Caco-2 (cell line): ENCODE measurements at regions not wholly inside any gene's neighbourhood (a gene's known extent, or its start where the extent isn't known, plus 50 kb on each side); places are given as distances from the start of the nearest gene placed in this dataset.

Experiments
- BruUV-seq: library from RNA; stranded (reverse); fragments of 400-500 nt; replicated peaks from 2 replicates; lab custom pipeline; 2021; lab: Mats Ljungman, UMichigan
- CTCF ChIA-PET: fragments of 300-600 bp; sonication (Branson Sonifier 250); formaldehyde crosslinking; loops from one replicate; lab custom pipeline; 2022; ENCODE audit warnings: antibody characterized with exemption; lab: Charles Lee
- POLR2A ChIA-PET: fragments of 300-600 bp; sonication (Branson Sonifier 250); formaldehyde crosslinking; loops from one replicate; lab custom pipeline; 2022; ENCODE audit warnings: antibody characterized with exemption; lab: Charles Lee
- DNase-seq, 2 experiments: peaks; one replicate each; pipeline versions ENCODE4 v3.0.0 to v3.0.0-alpha.2; 2020 to 2022
- H3K27me3 ChIP-seq: replicated peaks from 2 replicates; pipeline ENCODE4 v1.6.0; 2011; ENCODE audit warnings: low read length; ENCODE audit not compliant: control insufficient read depth, insufficient read depth
- H3K36me3 ChIP-seq: 2 replicates; pipeline ENCODE4 v1.5.1; 2011; ENCODE audit warnings: low read length; ENCODE audit not compliant: control insufficient read depth, insufficient read depth
- H3K4me1 ChIP-seq: fragments of 250-450 bp; sonication (Bioruptor Pico); 2 replicates; pipeline ENCODE4 v1.5.1; 2020; ENCODE audit warnings: mild to moderate bottlenecking
- H3K4me3 ChIP-seq: 2 replicates; pipeline ENCODE4 v1.5.1; 2011; ENCODE audit warnings: low read depth, mild to moderate bottlenecking, control low read depth, low read length
- H3K9me3 ChIP-seq: fragments of 250-450 bp; sonication (Bioruptor Pico); 2 replicates; pipeline ENCODE4 v1.5.1; 2020; ENCODE audit warnings: mild to moderate bottlenecking, moderate library complexity
- H3K27ac Mint-ChIP-seq: one replicate; pipeline ENCODE4 v1.8.0; 2022; ENCODE audit warnings: mixed read lengths; ENCODE audit not compliant: unreplicated experiment
- H3K27me3 Mint-ChIP-seq: one replicate; pipeline ENCODE4 v1.8.0; 2022; ENCODE audit warnings: mixed read lengths; ENCODE audit not compliant: insufficient read depth, unreplicated experiment
- H3K36me3 Mint-ChIP-seq: one replicate; pipeline ENCODE4 v1.8.0; 2022; ENCODE audit warnings: mild to moderate bottlenecking, mixed read lengths; ENCODE audit not compliant: insufficient read depth, unreplicated experiment
- H3K4me1 Mint-ChIP-seq: one replicate; pipeline ENCODE4 v1.8.0; 2022; ENCODE audit warnings: low read depth, mixed read lengths; ENCODE audit not compliant: unreplicated experiment
- H3K4me3 Mint-ChIP-seq: one replicate; pipeline ENCODE4 v1.8.0; 2022; ENCODE audit warnings: mild to moderate bottlenecking, moderate library complexity, mixed read lengths; ENCODE audit not compliant: unreplicated experiment
- H3K9me3 Mint-ChIP-seq: one replicate; pipeline ENCODE4 v1.8.0; 2022; ENCODE audit warnings: mixed read lengths; ENCODE audit not compliant: unreplicated experiment
- intact Hi-C: fragments of 100-400 bp; cut with micrococcal nuclease; formaldehyde crosslinking; loops from one replicate; pipeline ENCODE4 v1.10.0; 2022; ENCODE audit not compliant: unreplicated experiment
- TF ChIP-seq, protein P1 (sequence below), 2 experiments: fragments of 200-600 bp in 1 of 2; IDR thresholded peaks; 1 replicate in 1 of 2; 2 replicates in 1 of 2; pipeline versions ENCODE4 v1.5.1 to v1.8.0; 2011 to 2022; ENCODE audit warnings: antibody characterized with exemption in 1 of 2, control low read depth in 1 of 2, inconsistent platforms in 1 of 2, low read depth in 1 of 2, low read length in 1 of 2, mild to moderate bottlenecking in 1 of 2, moderate library complexity in 1 of 2; ENCODE audit not compliant: insufficient read depth in 1 of 2, severe bottlenecking in 1 of 2, unreplicated experiment in 1 of 2

DNA sequence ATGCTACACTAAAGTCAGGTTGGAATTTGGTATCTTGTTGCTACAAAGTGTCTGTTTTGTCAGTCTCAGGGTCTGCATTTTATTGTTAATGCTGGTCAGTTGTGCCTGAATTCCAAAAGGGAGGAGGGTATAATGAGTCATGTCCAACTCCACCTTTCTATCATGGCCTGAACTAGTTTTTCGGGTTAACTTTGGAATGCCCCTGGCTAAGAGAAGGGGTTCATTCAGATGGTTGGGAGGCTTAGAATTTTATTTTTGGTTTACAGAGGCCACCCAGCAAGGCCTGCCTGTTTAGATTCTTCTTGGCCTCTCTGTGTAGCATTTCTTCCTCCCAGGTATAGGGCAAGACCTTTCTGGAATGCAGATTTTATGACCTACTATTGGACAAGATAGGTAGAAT lies 93.2 kb downstream of the SKIDA1 start:
- POLR2A ChIA-PET, result interaction anchor here (0.7 kb wide), 1 partner anchor 33 kb away, joined by 3 read pairs; no protein-coding TSS in a partner anchor

DNA sequence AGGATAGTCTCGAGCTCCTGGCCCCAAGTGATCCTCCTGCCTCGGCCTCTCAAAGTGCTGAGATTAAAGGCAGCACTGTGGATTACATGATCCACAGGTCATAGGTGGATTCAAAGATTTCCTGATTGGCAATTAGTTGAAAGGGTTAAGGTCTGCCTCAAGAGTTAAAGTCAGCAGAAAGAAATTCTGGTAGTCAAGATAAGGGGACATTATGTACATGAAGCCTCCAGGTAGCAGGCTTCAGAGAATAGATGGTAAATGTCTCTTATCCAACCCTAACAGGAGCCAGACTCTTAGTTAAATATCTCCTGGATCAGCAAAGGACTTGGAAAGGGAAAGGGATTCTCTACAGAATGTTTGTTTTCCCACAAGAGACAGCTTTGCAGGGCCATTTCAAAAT lies 93.7 kb downstream of the SKIDA1 start:
- Histone ChIP-seq H3K4me3 (no peak overlapping the region), H3K36me3 (no peaks in the 10 kb centered on the region), H3K4me1 (peaks cover 59% of the 10 kb centered on the region), H3K27me3 (no peaks in the 10 kb centered on the region), H3K9me3 (0 out of 2 replicates have a peak, but pooled peaks cover 10% of the 10 kb centered on the region)
- DNase-seq, result peak in 1 of 2 experiments; percentile 30
- CTCF ChIA-PET, result interaction anchor here (1.0 kb wide), 1 partner anchor 44 kb away, joined by 3 read pairs; no protein-coding TSS in a partner anchor
- peaks cover 30% of the 10 kb centered on the region for H3K36me3 Mint-ChIP-seq
- H3K27me3 Mint-ChIP-seq, result no peaks in the 10 kb centered on the region
- TF ChIP-seq, protein P1, sequence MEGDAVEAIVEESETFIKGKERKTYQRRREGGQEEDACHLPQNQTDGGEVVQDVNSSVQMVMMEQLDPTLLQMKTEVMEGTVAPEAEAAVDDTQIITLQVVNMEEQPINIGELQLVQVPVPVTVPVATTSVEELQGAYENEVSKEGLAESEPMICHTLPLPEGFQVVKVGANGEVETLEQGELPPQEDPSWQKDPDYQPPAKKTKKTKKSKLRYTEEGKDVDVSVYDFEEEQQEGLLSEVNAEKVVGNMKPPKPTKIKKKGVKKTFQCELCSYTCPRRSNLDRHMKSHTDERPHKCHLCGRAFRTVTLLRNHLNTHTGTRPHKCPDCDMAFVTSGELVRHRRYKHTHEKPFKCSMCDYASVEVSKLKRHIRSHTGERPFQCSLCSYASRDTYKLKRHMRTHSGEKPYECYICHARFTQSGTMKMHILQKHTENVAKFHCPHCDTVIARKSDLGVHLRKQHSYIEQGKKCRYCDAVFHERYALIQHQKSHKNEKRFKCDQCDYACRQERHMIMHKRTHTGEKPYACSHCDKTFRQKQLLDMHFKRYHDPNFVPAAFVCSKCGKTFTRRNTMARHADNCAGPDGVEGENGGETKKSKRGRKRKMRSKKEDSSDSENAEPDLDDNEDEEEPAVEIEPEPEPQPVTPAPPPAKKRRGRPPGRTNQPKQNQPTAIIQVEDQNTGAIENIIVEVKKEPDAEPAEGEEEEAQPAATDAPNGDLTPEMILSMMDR (IDR thresholded peaks at IDR 0.05; ENCODE audit: insufficient read depth in 1 of 2, low read depth in 1 of 2, low read length in 1 of 2, severe bottlenecking in 1 of 2, unreplicated experiment in 1 of 2), result no peak
- POLR2A ChIA-PET, result interaction anchor here (0.7 kb wide), 1 partner anchor 32 kb away, joined by 3 read pairs; no protein-coding TSS in a partner anchor
- intact Hi-C loops, result loop anchor here (1.0 to 5.0 kb wide), 4 partner anchors 32 to 139 kb away; no protein-coding TSS in a partner anchor
- BruUV-seq, result no TSS peak
- H3K4me3 Mint-ChIP-seq, result no peak overlapping the region
- H3K4me1 Mint-ChIP-seq, result peaks cover 50% of the 10 kb centered on the region
- H3K27ac Mint-ChIP-seq, result peak overlapping the region; percentile 65
- H3K9me3 Mint-ChIP-seq, result peaks cover 10% of the 10 kb centered on the region

More for the DNA sequence above, 93.2 kb downstream of the SKIDA1 start:
- Histone ChIP-seq H3K9me3 (0 out of 2 replicates have a peak, but pooled peaks cover 10% of the 10 kb centered on the region), H3K4me3 (no peak overlapping the region), H3K4me1 (peaks cover 54% of the 10 kb centered on the region), H3K27me3 (no peaks in the 10 kb centered on the region), H3K36me3 (no peaks in the 10 kb centered on the region)
- CTCF ChIA-PET, result interaction anchor here (1.0 kb wide), 1 partner anchor 43 kb away, joined by 3 read pairs; no protein-coding TSS in a partner anchor
- TF ChIP-seq, protein P1 (IDR thresholded peaks at IDR 0.05; ENCODE audit: insufficient read depth in 1 of 2, low read depth in 1 of 2, low read length in 1 of 2, severe bottlenecking in 1 of 2, unreplicated experiment in 1 of 2), result no peak
- peak overlapping the region; percentile 8 for H3K4me3 Mint-ChIP-seq
- H3K9me3 Mint-ChIP-seq, result peaks cover 10% of the 10 kb centered on the region
- H3K27me3 Mint-ChIP-seq, result no peaks in the 10 kb centered on the region
- peaks cover 30% of the 10 kb centered on the region for H3K36me3 Mint-ChIP-seq
- BruUV-seq, result TSS peak; percentile 47
- peaks cover 47% of the 10 kb centered on the region for H3K4me1 Mint-ChIP-seq
- DNase-seq, result peak; percentile 58 to 69
- intact Hi-C loops, result loop anchor here (1.0 to 5.0 kb wide), 4 partner anchors 33 to 140 kb away; no protein-coding TSS in a partner anchor
- H3K27ac Mint-ChIP-seq, result peak overlapping the region; percentile 65

DNA sequence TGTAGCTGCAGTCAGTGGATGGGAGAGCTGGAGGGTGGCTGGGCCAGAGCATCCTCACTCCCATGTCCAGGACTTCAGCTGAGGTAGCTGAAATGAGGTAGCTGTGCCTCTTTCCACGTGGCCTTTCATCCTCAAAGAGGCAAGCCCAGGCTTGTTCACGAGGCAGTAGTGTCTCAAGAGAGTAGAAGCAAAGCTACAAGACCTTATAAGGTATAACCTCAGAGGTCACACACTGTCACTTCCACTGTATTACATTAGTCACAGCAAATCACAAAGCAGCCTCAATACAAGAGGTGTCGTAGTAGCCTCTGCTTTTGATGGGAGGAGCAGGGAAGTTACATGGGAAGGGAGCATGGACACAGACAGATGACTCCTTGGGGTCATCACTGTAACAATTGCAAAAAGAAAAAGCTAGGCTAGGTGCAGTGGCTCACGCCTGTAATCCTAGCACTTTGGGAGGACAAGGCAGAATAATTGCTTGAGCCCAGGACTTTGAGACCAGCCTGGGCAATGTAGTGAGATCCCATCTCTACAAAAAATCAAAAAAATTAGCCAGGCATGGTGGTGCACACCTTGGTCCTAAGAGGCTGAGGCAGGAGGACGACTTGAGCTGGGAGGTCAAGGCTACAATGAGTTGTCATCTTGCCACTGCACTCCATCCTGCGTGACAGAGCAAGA lies 97.5 kb downstream of the SKIDA1 start:
- ChIA-PET CTCF (no interaction called here), POLR2A (no interaction called here)
- Histone ChIP-seq H3K4me1 (peaks cover 50% of the 10 kb centered on the region), H3K36me3 (no peaks in the 10 kb centered on the region), H3K27me3 (no peaks in the 10 kb centered on the region), H3K9me3 (0 out of 2 replicates have a peak, but pooled peaks cover 10% of the 10 kb centered on the region), H3K4me3 (no peak overlapping the region)
- Mint-ChIP-seq H3K9me3 (peaks cover 10% of the 10 kb centered on the region), H3K36me3 (peaks cover 25% of the 10 kb centered on the region), H3K4me3 (no peak overlapping the region), H3K27ac (peak overlapping the region; percentile 53), H3K4me1 (peaks cover 45% of the 10 kb centered on the region), H3K27me3 (no peaks in the 10 kb centered on the region)
- TF ChIP-seq, protein P1 (IDR thresholded peaks at IDR 0.05; ENCODE audit: insufficient read depth in 1 of 2, low read depth in 1 of 2, low read length in 1 of 2, severe bottlenecking in 1 of 2, unreplicated experiment in 1 of 2), result no peak
- intact Hi-C loops, result no loop called here
- DNase-seq, result peak; percentile 50 to 77
- BruUV-seq, result no TSS peak
